ENCODE measurements at regions not wholly inside any gene's neighbourhood (a gene's known extent, or its start where the extent isn't known, plus 50 kb on each side); places are given as distances from the start of the nearest gene placed in this dataset.

GRCh38 chr5:21094619-21095018 lies 1106.6 kb upstream of the CDH18 start:
- no peaks in the 10 kb centered on the region for H3K27me3 ChIP-seq (ENCODE audit: low read depth, low read length)
- H3K4me1 ChIP-seq (ENCODE audit: low read length), result no peaks in the 10 kb centered on the region
- H3K36me3 ChIP-seq (replicated peaks; ENCODE audit: low read depth, low read length), result no peaks in the 10 kb centered on the region
- no peaks in the 10 kb centered on the region for H4K20me1 ChIP-seq (ENCODE audit: insufficient read depth, low read length)
- no peaks in the 10 kb centered on the region for H3K9me3 ChIP-seq (ENCODE audit: insufficient read depth, low read length)
- no peak overlapping the region for H3K9ac ChIP-seq (ENCODE audit: low read length)
- TF ChIP-seq, protein P1, sequence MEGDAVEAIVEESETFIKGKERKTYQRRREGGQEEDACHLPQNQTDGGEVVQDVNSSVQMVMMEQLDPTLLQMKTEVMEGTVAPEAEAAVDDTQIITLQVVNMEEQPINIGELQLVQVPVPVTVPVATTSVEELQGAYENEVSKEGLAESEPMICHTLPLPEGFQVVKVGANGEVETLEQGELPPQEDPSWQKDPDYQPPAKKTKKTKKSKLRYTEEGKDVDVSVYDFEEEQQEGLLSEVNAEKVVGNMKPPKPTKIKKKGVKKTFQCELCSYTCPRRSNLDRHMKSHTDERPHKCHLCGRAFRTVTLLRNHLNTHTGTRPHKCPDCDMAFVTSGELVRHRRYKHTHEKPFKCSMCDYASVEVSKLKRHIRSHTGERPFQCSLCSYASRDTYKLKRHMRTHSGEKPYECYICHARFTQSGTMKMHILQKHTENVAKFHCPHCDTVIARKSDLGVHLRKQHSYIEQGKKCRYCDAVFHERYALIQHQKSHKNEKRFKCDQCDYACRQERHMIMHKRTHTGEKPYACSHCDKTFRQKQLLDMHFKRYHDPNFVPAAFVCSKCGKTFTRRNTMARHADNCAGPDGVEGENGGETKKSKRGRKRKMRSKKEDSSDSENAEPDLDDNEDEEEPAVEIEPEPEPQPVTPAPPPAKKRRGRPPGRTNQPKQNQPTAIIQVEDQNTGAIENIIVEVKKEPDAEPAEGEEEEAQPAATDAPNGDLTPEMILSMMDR (IDR thresholded peaks at IDR 0.05; ENCODE audit: low read depth, low read length), result no peak
- TF ChIP-seq EZH2phosphoT487 (IDR thresholded peaks at IDR 0.05; ENCODE audit: low read depth), result no peak
- H3K27ac ChIP-seq (ENCODE audit: low read length), result no peak overlapping the region
- no peaks in the 10 kb centered on the region for H3K79me2 ChIP-seq (ENCODE audit: low read length)
- no peak overlapping the region for H3K4me2 ChIP-seq (ENCODE audit: low read length)
- no peak overlapping the region for H2AFZ ChIP-seq (ENCODE audit: low read depth, low read length)
- H3K4me3 ChIP-seq (ENCODE audit: low read length), result no peak overlapping the region

GRCh38 chr5:21087766-21088165 lies 1099.8 kb upstream of the CDH18 start:
- Histone ChIP-seq H4K20me1 (ENCODE audit: insufficient read depth, low read length) (no peaks in the 10 kb centered on the region), H3K4me1 (ENCODE audit: low read length) (no peaks in the 10 kb centered on the region), H3K9me3 (ENCODE audit: insufficient read depth, low read length) (no peaks in the 10 kb centered on the region), H3K4me2 (ENCODE audit: low read length) (no peak overlapping the region), H3K36me3 (replicated peaks; ENCODE audit: low read depth, low read length) (no peaks in the 10 kb centered on the region), H3K79me2 (ENCODE audit: low read length) (no peaks in the 10 kb centered on the region), H3K9ac (ENCODE audit: low read length) (no peak overlapping the region), H3K27ac (ENCODE audit: low read length) (no peak overlapping the region), H3K27me3 (ENCODE audit: low read depth, low read length) (no peaks in the 10 kb centered on the region), H3K4me3 (ENCODE audit: low read length) (no peak overlapping the region), H2AFZ (ENCODE audit: low read depth, low read length) (no peak overlapping the region)
- TF ChIP-seq, protein P1 (IDR thresholded peaks at IDR 0.05; ENCODE audit: low read depth, low read length), result no peak
- no peak for TF ChIP-seq EZH2phosphoT487 (IDR thresholded peaks at IDR 0.05; ENCODE audit: low read depth)

- Histone ChIP-seq H3K9ac (ENCODE audit: low read length) (no peak overlapping the region), H3K9me3 (ENCODE audit: insufficient read depth, low read length) (no peaks in the 10 kb centered on the region), H3K36me3 (replicated peaks; ENCODE audit: low read depth, low read length) (no peaks in the 10 kb centered on the region), H3K27ac (ENCODE audit: low read length) (no peak overlapping the region), H4K20me1 (ENCODE audit: insufficient read depth, low read length) (no peaks in the 10 kb centered on the region), H3K79me2 (ENCODE audit: low read length) (no peaks in the 10 kb centered on the region), H3K4me1 (ENCODE audit: low read length) (no peaks in the 10 kb centered on the region), H3K27me3 (ENCODE audit: low read depth, low read length) (no peaks in the 10 kb centered on the region), H3K4me2 (ENCODE audit: low read length) (no peak overlapping the region), H2AFZ (ENCODE audit: low read depth, low read length) (no peak overlapping the region), H3K4me3 (ENCODE audit: low read length) (no peak overlapping the region)
- TF ChIP-seq, protein P1 (IDR thresholded peaks at IDR 0.05; ENCODE audit: low read depth, low read length), result no peak
Observed at GRCh38 chr5:21085791-21086190, 1097.8 kb upstream of the CDH18 start.

DNA sequence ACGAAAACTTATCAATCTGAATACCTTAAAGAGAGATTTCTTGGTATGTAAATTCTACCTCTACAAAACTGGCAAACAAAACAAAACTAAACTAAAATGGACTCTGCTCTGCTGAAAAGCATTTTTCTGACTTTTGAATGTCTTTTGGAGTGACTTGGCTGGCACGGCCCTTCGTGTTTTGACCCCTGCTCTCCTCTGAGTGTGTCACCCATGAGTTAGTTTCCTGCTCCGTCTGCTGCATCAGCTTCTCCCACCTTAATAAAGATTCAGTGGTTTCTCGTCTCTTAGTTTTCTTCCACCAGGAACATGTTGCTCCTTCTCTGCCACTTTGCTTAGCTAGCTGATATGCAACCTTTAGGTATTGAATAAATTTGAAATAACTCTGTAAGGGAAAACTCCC lies 1084.0 kb upstream of the CDH18 start:
- TF ChIP-seq, protein P1 (IDR thresholded peaks at IDR 0.05; ENCODE audit: low read depth, low read length), result no peak
- TF ChIP-seq EZH2phosphoT487 (IDR thresholded peaks at IDR 0.05; ENCODE audit: low read depth), result no peak
- Histone ChIP-seq H3K4me3 (ENCODE audit: low read length) (no peak overlapping the region), H2AFZ (ENCODE audit: low read depth, low read length) (0 out of 2 replicates have a peak overlapping the region, but pooled peaks have one; percentile 71)

More for the DNA sequence above, 1084.0 kb upstream of the CDH18 start:
- H3K27ac ChIP-seq (ENCODE audit: low read length), result no peak overlapping the region
- no peaks in the 10 kb centered on the region for H4K20me1 ChIP-seq (ENCODE audit: insufficient read depth, low read length)
- no peaks in the 10 kb centered on the region for H3K79me2 ChIP-seq (ENCODE audit: low read length)
- no peak overlapping the region for H3K9ac ChIP-seq (ENCODE audit: low read length)
- peaks cover 26% of the 10 kb centered on the region for H3K4me1 ChIP-seq (ENCODE audit: low read length)
- H3K36me3 ChIP-seq (replicated peaks; ENCODE audit: low read depth, low read length), result no peaks in the 10 kb centered on the region
- H3K9me3 ChIP-seq (ENCODE audit: insufficient read depth, low read length), result no peaks in the 10 kb centered on the region
- H3K4me2 ChIP-seq (ENCODE audit: low read length), result no peak overlapping the region
- H3K27me3 ChIP-seq (ENCODE audit: low read depth, low read length), result no peaks in the 10 kb centered on the region
